ENCODE measurements at regions not wholly inside any gene's neighbourhood (a gene's known extent, or its start where the extent isn't known, plus 50 kb on each side); places are given as distances from the start of the nearest gene placed in this dataset.
"Not testable (repeated sequence)": the region's sequence is repeated elsewhere in the genome, so short reads cannot be mapped to it uniquely, and the experiment has no call there.

- not testable (repeated sequence) for DNase-seq
Observed at GRCh38 chr10:55899472-55900147, 461.4 kb downstream of the ZWINT start.

DNA sequence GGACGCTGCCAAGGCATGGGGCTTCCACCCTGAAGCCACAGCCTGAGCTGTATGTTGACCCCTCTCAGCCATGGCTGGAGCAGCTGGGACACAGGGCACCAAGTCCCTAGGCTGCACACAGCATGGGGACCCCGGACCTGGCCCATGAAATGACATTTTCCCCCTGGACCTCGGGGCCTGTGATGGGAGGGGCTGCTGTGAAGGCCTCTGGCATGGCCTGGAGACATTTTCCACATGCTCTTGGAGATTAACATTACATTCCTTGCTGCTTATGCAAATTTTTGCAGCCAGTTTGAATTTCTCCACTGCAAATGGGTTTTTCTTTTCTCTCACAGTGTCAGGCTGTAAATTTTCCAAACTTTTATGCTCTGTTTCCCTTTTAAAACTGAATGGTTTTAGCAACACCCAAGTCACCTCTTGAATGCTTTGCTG, 463.6 kb downstream of the ZWINT start:
- DNase-seq, result peak; percentile 38

- DNase-seq, result no peak
Observed at GRCh38 chr10:55892276-55892675, 468.8 kb downstream of the ZWINT start.

- no peak for DNase-seq
Observed at GRCh38 chr10:55881588-55881987, 479.5 kb downstream of the ZWINT start.

GRCh38 chr10:55873485-55873884, 487.6 kb downstream of the ZWINT start:
- no peak for DNase-seq

- DNase-seq, result no peak
Observed at GRCh38 chr10:55870186-55870585, 490.9 kb downstream of the ZWINT start.

- DNase-seq, result no peak
Observed at GRCh38 chr10:55867848-55868247, 493.2 kb downstream of the ZWINT start.

- DNase-seq, result no peak
Observed at GRCh38 chr10:55858730-55859129, 502.3 kb downstream of the ZWINT start.

DNA sequence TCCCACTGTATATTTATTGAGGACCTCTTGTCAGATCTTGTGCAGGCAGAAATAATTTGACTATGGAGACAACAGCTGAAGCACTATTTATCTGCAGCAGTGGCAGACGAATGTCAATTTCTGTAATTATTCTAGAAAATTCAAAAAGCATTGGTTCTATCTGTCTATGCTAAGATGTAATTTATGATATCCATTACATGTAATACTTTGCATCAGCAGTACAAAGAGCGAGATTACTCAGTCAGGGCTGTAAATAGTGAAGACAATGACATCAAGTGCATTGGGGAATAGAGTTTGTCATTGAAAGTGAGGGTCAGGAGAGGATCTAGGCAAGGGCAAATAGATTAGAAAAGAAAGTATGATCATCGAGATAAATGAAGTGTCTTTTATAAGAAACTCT, 508.2 kb downstream of the ZWINT start:
- no peak for DNase-seq

DNA sequence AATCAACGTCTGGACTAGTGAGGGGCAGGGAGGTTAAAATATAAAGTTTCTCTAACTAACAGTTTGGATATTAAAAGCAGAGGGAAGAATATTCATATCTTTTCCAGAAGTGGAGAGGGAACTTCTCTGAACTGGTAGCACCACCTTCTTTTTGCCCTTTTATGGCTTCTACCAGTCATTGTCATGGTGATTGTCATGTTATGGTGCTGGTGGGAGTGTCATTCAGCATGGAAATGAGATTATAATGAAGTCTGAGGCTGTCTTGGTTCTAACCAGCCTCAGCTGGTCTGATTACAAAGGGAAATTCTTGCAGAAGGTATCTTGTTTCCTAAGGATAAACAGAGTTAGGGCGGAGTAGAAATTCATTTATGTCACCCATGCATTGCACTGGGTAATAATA, 523.8 kb downstream of the ZWINT start:
- no peak for DNase-seq

GRCh38 chr10:55822096-55822495, 539.0 kb downstream of the ZWINT start:
- no peak for DNase-seq

DNA sequence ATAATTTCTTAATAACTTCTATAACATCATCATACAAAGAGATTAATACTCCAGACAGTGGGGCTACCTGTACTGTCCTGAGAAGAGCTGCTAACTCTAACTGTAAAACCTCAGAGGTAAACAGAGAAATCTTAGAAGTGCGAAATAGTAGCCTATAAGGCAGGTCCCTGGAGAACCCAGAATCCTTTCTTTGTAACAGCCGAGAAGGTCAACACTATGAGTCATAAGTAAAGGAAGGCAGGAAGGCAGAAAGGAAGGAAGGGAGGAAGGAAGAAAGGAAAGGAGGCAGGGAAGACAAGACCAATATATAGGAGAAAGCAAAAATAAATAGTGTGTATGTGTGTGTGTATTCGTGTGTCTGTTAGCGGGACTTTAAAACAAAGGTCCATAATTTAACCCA, 540.6 kb downstream of the ZWINT start:
- DNase-seq, result no peak

DNA sequence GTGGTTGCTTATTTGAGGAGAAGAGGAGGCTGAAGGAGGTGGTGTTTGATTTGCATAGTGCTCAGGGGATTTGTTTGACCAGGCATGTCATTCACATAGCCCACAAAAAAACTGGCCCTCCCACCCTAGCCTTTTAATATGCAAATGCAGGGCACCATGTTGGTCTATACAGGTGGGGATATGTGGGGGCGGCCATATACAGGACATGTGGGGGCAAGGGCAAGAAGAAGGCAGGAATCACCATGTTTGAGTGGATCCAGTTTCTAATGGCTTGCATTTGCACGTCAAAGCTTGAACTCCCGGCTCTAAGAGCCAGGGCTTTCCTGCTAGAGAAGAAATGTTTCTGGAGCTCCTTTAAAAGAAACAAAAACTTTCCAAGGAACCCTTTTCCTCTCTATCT, 541.0 kb downstream of the ZWINT start:
- DNase-seq, result no peak

- no peak for DNase-seq
Observed at GRCh38 chr10:55813451-55814170, 547.4 kb downstream of the ZWINT start.

- DNase-seq, result no peak
Observed at GRCh38 chr10:55803055-55803454, 558.0 kb downstream of the ZWINT start.

- peak; percentile 2 for DNase-seq
Observed at GRCh38 chr10:55801353-55801661, 559.8 kb downstream of the ZWINT start.

- DNase-seq, result no peak
Observed at GRCh38 chr10:55800602-55801352, 560.3 kb downstream of the ZWINT start.

DNA sequence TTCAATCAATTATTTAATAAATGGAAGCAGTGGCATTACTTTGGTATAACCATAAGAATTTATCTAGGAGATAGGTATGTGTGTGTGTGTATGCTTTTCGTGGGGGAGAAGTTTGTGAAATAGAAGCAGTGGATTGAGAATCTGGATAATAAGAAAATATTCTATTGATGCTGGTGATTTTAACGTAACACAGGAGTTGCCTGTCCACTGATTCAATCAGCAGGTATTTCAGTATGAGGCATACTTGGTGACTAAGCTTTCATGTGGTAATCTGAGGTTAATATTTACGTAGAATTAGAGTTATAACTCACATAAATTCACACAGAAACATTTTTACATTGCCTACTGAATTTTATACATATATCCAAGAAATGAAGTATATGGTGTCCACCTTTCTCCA, 568.0 kb downstream of the ZWINT start:
- no peak for DNase-seq

- DNase-seq, result not testable (repeated sequence)
Observed at GRCh38 chr10:55790276-55790675, 570.8 kb downstream of the ZWINT start.

- no peak for DNase-seq
Observed at GRCh38 chr10:55786461-55787050, 574.5 kb downstream of the ZWINT start.

- DNase-seq, result no peak
Observed at GRCh38 chr10:55782181-55782580, 578.9 kb downstream of the ZWINT start.

DNA sequence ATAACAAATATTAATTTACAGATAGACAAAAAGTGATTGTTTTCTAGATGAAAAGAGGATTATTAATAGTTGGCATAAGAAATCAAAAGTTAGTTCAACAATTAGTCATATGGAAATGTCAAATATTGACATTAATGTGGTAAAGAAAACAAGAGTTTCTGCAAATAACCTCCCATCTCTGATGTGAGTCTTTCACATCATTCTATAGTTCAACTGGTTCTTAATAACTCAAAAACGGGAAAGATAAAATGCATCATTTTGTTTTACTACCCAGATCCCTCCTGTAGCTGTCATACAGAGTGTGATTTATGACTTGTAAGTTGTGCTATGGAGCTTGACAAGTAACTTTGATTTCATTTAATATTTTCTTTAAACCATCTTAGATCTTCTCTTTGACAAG, 594.8 kb downstream of the ZWINT start:
- DNase-seq, result no peak

DNA sequence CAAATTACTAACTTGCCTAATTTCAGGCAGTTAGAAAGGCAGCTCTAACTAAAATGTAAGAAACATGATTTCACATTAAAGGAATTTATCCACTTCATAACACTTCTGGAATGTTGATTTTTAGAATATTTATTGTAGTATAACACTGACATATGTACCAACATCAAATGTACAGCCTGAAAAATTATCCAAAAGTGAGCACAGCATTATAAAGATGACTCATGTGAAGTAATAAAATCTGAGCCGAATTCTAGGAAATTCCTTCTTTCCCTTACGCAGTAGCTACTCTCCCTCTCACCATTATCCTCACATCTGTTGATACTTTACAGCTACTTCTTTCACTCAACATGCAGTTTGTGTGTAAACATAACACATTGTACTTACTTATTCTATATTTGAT, 610.6 kb downstream of the ZWINT start:
- DNase-seq, result no peak

All from right kidney (tissue), 1 donor.